ENCODE measurements at regions not wholly inside any gene's neighbourhood (a gene's known extent, or its start where the extent isn't known, plus 50 kb on each side); places are given as distances from the start of the nearest gene placed in this dataset.
"Not testable (repeated sequence)": the region's sequence is repeated elsewhere in the genome, so short reads cannot be mapped to it uniquely, and the experiment has no call there.

GRCh38 chr16:77112746-77113145, 78.2 kb upstream of the MON1B start:
- TF ChIP-seq CTCF (IDR thresholded peaks at IDR 0.05; ENCODE audit: insufficient read depth, low read depth, low read length, missing control alignments): no peak
- no peak for DNase-seq (ENCODE audit: low read depth)
- H3K4me3 ChIP-seq (ENCODE audit: low read length): no peak overlapping the region

- DNase-seq (ENCODE audit: low read depth): no peak
- no peak for TF ChIP-seq CTCF (IDR thresholded peaks at IDR 0.05; ENCODE audit: insufficient read depth, low read depth, low read length, missing control alignments)
- no peak overlapping the region for H3K4me3 ChIP-seq (ENCODE audit: low read length)
Observed at GRCh38 chr16:77113835-77114234, 77.2 kb upstream of the MON1B start.

GRCh38 chr16:77114361-77114760, 76.6 kb upstream of the MON1B start:
- not testable (repeated sequence) for H3K4me3 ChIP-seq (ENCODE audit: low read length); DNase-seq (ENCODE audit: low read depth)

- no peak for DNase-seq (ENCODE audit: low read depth)
- no peak for TF ChIP-seq CTCF (IDR thresholded peaks at IDR 0.05; ENCODE audit: insufficient read depth, low read depth, low read length, missing control alignments)
- H3K4me3 ChIP-seq (ENCODE audit: low read length): no peak overlapping the region
Observed at GRCh38 chr16:77116856-77117255, 74.1 kb upstream of the MON1B start.

- no peak for TF ChIP-seq CTCF (IDR thresholded peaks at IDR 0.05; ENCODE audit: insufficient read depth, low read depth, low read length, missing control alignments)
- peak; percentile 13 for DNase-seq (ENCODE audit: low read depth)
Observed at GRCh38 chr16:77117707-77118106, 73.3 kb upstream of the MON1B start.

GRCh38 chr16:77131398-77131797, 59.6 kb upstream of the MON1B start:
- no peak overlapping the region for H3K4me3 ChIP-seq (ENCODE audit: low read length)
- TF ChIP-seq CTCF (IDR thresholded peaks at IDR 0.05; ENCODE audit: insufficient read depth, low read depth, low read length, missing control alignments): no peak
- DNase-seq (ENCODE audit: low read depth): no peak

More at GRCh38 chr16:77117707-77118106, 73.3 kb upstream of the MON1B start:
- no peak overlapping the region for H3K4me3 ChIP-seq (ENCODE audit: low read length)

- TF ChIP-seq CTCF (IDR thresholded peaks at IDR 0.05; ENCODE audit: insufficient read depth, low read depth, low read length, missing control alignments): no peak
- no peak for DNase-seq (ENCODE audit: low read depth)
- no peak overlapping the region for H3K4me3 ChIP-seq (ENCODE audit: low read length)
Observed at GRCh38 chr16:77132051-77132618, 58.9 kb upstream of the MON1B start.
